ENCODE measurements at regions not wholly inside any gene's neighbourhood (a gene's known extent, or its start where the extent isn't known, plus 50 kb on each side); places are given as distances from the start of the nearest gene placed in this dataset.
A peak's percentile ranks its signal among the peaks of the same experiment; 100 is the strongest.

DNA sequence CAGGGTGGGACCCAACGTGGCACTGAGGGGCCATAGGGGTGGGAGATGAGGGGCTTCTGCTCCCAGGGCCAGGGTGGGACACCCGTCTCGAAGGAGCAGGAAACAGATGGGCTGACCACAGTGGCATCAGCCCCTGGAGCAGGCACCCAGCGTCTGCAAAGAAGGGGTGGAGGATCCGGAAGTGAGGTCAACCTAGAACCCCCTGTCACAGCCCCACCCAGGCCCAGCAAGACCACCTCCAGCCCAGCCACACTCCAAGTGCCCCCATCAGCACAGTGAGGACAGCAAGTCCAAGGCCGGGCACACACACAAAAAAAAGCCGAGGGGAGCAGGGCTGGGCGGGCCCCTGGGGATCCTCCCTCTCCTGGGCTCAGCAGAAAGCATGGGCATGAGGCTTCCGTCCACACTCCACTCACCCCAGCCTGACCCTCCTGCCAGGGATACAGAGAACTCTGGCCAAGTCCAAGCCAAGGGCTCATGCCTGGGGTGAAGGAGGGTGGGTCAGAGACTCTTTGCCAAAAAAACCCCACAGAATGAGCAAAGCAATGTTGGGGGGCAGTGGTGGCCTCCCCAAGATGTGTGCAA lies 111.0 kb downstream of the FOXL3 start:
- H3K4me1 ChIP-seq: no peaks in the 10 kb centered on the region
- peaks cover 9% of the 10 kb centered on the region for H3K27me3 ChIP-seq
- no peak overlapping the region for H3K4me3 ChIP-seq (ENCODE audit: low read depth, low read length)
- H3K9me3 ChIP-seq: no peaks in the 10 kb centered on the region
- no peaks in the 10 kb centered on the region for H3K36me3 ChIP-seq
- DNase-seq: peak; percentile 4
- TF ChIP-seq, protein P1, sequence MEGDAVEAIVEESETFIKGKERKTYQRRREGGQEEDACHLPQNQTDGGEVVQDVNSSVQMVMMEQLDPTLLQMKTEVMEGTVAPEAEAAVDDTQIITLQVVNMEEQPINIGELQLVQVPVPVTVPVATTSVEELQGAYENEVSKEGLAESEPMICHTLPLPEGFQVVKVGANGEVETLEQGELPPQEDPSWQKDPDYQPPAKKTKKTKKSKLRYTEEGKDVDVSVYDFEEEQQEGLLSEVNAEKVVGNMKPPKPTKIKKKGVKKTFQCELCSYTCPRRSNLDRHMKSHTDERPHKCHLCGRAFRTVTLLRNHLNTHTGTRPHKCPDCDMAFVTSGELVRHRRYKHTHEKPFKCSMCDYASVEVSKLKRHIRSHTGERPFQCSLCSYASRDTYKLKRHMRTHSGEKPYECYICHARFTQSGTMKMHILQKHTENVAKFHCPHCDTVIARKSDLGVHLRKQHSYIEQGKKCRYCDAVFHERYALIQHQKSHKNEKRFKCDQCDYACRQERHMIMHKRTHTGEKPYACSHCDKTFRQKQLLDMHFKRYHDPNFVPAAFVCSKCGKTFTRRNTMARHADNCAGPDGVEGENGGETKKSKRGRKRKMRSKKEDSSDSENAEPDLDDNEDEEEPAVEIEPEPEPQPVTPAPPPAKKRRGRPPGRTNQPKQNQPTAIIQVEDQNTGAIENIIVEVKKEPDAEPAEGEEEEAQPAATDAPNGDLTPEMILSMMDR (IDR thresholded peaks at IDR 0.05; ENCODE audit: low read depth, low read length): no peak

DNA sequence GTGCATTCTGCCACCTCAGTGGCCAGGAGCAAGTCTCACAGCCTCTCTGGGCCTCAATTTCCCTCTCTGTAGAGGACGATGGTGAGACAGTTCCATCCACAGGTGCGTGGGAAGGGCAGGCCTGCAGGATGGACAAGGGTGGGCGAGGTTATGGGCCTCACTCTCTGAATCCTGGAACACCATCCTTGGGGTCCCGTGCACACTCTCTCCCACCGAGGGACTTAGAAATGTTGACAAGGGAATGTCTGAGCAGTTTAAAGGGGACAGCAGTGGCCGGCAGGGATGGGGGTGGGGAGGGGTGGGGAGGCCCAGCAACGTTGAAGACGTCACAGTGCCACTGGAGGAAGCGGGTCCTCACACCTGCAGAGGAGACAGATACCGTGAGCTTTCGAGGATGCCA lies 111.5 kb downstream of the FOXL3 start:
- no peaks in the 10 kb centered on the region for H3K9me3 ChIP-seq
- H3K27me3 ChIP-seq: peaks cover 9% of the 10 kb centered on the region
- H3K36me3 ChIP-seq: no peaks in the 10 kb centered on the region
- H3K4me1 ChIP-seq: no peaks in the 10 kb centered on the region
- H3K4me3 ChIP-seq (ENCODE audit: low read depth, low read length): no peak overlapping the region
- TF ChIP-seq, protein P1 (IDR thresholded peaks at IDR 0.05; ENCODE audit: low read depth, low read length): no peak
- no peak for DNase-seq

DNA sequence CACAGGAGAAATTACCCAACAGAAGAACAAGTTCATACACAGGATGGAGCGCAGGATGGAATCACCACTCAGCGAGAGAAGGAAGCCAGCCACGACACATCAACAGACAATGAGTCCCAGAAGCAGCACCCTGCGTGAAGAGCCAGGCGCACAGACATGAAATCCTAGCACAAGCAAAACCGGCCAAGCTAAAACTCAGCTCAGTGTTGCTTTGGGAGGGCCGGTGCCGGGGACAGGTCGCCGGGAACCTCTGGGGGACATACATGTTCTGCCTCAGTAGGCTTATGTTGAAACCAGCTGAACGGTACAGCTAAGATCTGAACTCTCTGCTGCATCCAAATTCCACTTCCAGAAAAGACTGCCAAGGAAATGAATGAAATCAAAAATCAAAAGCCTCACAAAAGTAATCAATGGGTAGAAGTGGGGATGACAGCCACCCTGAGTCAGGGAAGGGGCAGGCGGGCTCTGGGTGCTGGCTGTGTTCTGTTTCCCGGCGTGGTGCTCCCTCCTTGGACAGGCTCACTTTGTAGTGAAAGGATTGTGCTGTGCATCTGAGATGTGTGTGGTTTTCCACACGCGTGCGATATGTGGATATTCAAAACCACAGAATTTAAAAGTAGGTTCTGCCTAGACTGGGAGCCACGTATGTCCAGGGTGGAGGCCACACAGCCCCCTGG lies 114.7 kb downstream of the PDGFA start:
- Histone ChIP-seq H3K9me3 (no peaks in the 10 kb centered on the region), H3K4me1 (no peaks in the 10 kb centered on the region), H3K36me3 (no peaks in the 10 kb centered on the region), H3K27me3 (peaks cover 9% of the 10 kb centered on the region), H3K4me3 (ENCODE audit: low read depth, low read length) (no peak overlapping the region)
- no peak for DNase-seq
- TF ChIP-seq, protein P1 (IDR thresholded peaks at IDR 0.05; ENCODE audit: low read depth, low read length): no peak

DNA sequence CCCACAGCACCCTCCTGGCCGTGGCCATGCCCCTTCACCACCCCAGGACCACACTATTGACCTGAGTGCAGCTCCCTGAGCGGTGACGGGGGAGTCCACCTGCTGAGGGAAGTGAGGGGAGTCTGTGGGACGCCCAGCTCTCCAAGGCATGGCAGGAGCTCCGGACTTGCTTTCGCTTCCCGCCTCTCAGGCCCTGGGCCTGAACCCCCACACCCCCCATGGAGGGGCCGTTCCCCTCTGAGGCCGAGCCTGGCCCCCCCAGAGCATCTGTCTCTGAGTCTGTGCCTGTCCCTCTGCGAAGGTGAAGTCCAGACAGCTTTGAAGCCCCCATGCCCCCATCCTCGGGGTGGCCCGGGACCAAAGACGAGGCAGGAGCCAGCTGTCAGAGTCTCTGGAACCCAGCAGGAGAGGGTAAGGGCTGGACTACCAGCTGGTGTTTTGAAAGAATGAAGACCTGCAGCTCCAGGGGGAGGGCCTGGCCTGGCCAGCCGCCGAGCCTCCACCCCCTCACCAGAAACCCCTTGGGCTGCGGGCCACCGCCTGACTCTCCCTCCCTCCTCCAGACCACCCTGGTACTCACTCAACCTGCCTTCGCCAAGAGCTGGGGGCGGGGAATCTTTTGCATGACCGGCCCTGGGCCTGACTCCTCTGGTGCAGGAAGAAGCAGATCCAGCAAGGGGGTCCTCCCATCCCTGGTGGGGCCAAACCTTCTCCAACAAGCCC lies 114.0 kb downstream of the PDGFA start:
- DNase-seq: no peak
- Histone ChIP-seq H3K4me1 (no peaks in the 10 kb centered on the region), H3K9me3 (no peaks in the 10 kb centered on the region; the same call in 1 of the 2 replicates), H3K27me3 (peaks cover 9% of the 10 kb centered on the region), H3K4me3 (ENCODE audit: low read depth, low read length) (no peak overlapping the region), H3K36me3 (no peaks in the 10 kb centered on the region)
- TF ChIP-seq, protein P1 (IDR thresholded peaks at IDR 0.05; ENCODE audit: low read depth, low read length): no peak

DNA sequence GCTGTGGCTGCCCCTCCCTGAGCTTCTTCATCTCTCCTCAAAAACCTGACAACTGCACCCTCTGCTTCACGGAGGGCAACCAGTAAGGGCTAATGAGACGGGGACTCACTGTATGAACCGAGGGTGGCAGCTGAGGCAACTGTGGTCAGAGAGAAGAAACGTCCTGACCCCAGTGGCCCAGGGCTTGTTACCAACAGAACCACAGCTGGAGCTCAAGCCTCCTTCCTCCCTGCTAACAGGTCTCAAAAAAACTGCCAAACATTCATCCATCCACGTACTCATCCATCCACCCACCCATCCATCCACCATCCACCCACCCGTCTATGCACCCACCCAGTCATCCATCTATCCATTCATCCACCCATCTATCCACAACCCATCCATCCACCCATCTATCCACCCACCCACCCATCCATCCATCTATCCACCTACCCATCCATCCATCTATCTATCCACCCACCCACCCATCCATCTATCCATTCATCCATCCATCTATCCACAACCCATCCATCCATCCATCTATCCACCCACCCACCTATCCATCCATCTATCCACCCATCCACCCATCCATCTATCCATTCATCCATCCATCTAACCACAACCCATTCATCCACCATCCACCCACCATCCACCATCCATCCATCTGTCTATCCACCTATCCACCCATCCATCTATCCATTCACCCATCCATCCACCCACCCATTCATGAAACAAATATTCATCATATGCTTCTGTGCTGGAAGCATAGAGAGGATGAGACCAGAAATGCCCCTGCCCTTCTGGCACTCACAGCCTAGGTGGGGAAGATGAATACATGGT lies 111.7 kb downstream of the PDGFA start:
- peaks cover 3% of the 10 kb centered on the region; the same call in 1 of the 2 replicates for H3K27me3 ChIP-seq

More for the DNA sequence above, 111.7 kb downstream of the PDGFA start:
- no peak overlapping the region for H3K4me3 ChIP-seq (ENCODE audit: low read depth, low read length)
- no peaks in the 10 kb centered on the region for H3K36me3 ChIP-seq
- TF ChIP-seq, protein P1 (IDR thresholded peaks at IDR 0.05; ENCODE audit: low read depth, low read length): no peak
- no peaks in the 10 kb centered on the region for H3K4me1 ChIP-seq
- DNase-seq: no peak
- no peaks in the 10 kb centered on the region; the same call in 1 of the 2 replicates for H3K9me3 ChIP-seq

All from BE2C (cell line).